H1 (cell line): ENCODE measurements at regions not wholly inside any gene's neighbourhood (a gene's known extent, or its start where the extent isn't known, plus 50 kb on each side); places are given as distances from the start of the nearest gene placed in this dataset.

Experiments
- CTCF ChIA-PET: fragments of 300-600 bp; sonication (Branson Sonifier 250); formaldehyde crosslinking; loops from one replicate; lab custom pipeline; 2021; ENCODE audit not compliant: partially characterized antibody; lab: Charles Lee
- POLR2A ChIA-PET: fragments of 300-600 bp; sonication (Branson Sonifier 250); formaldehyde crosslinking; loops from one replicate; lab custom pipeline; 2021; ENCODE audit warnings: inconsistent platforms; ENCODE audit not compliant: partially characterized antibody; lab: Charles Lee
- DNase-seq, 2 experiments: peaks; one replicate each; pipeline versions ENCODE4 v3.0.0 to v3.0.0-alpha.2; 2010 to 2022; ENCODE audit warnings: low spot score in 2 of 2, low read depth in 1 of 2, mixed read lengths in 1 of 2
- FAIRE-seq: peaks from 2 replicates; lab custom pipeline; 2011; peaks lifted over from hg19 to GRCh38; lab: Jason Lieb, UNC
- H2AFZ ChIP-seq: 2 replicates; pipeline ENCODE4 v1.8.1; 2012; ENCODE audit warnings: low read length, inconsistent platforms
- H2AK5ac ChIP-seq: 2 replicates; pipeline ENCODE4 v1.6.1; 2013; ENCODE audit warnings: low read depth, low read length
- H2BK120ac ChIP-seq: replicated peaks from 2 replicates; pipeline ENCODE3; 2013; ENCODE audit warnings: low read depth, low read length, inconsistent platforms
- H2BK12ac ChIP-seq: 2 replicates; pipeline ENCODE4 v1.6.1; 2013; ENCODE audit warnings: low read depth, low read length
- H2BK15ac ChIP-seq: 2 replicates; pipeline ENCODE4 v1.6.1; 2013; ENCODE audit warnings: low read length
- H2BK20ac ChIP-seq: 2 replicates; pipeline ENCODE4 v1.6.1; 2013; ENCODE audit warnings: low read length
- H2BK5ac ChIP-seq: 2 replicates; pipeline ENCODE4 v1.6.1; 2013; ENCODE audit warnings: low read depth, low read length
- H3K14ac ChIP-seq: 2 replicates; pipeline ENCODE4 v1.6.1; 2013; ENCODE audit warnings: inconsistent platforms; ENCODE audit not compliant: insufficient read length
- H3K18ac ChIP-seq: 2 replicates; pipeline ENCODE4 v1.6.1; 2013; ENCODE audit warnings: low read length; ENCODE audit errors: extremely low read depth
- H3K23ac ChIP-seq: 2 replicates; pipeline ENCODE4 v1.6.1; 2013; ENCODE audit warnings: inconsistent platforms; ENCODE audit not compliant: insufficient read length
- H3K23me2 ChIP-seq: 2 replicates; pipeline ENCODE4 v1.6.1; 2013; ENCODE audit warnings: low read depth, low read length
- H3K27ac ChIP-seq: 2 replicates; pipeline ENCODE4 v1.6.1; 2011; ENCODE audit warnings: low read depth, low read length, inconsistent platforms
- H3K27me3 ChIP-seq, 4 experiments: replicated peaks in 1 of 4; 1 replicate in 1 of 4; 2 replicates in 3 of 4; pipeline versions ENCODE4 v1.6.1 to v1.8.1; 2011 to 2013; ENCODE audit warnings: low read length in 3 of 4, mild to moderate bottlenecking in 3 of 4, inconsistent platforms in 2 of 4, mixed read lengths in 2 of 4, moderate library complexity in 1 of 4; ENCODE audit not compliant: control insufficient read depth in 3 of 4, insufficient read depth in 3 of 4; ENCODE audit errors: extremely low read depth in 1 of 4
- H3K36me3 ChIP-seq, 4 experiments: 2 replicates each; pipeline versions ENCODE4 v1.6.1 to v1.8.1; 2011 to 2013; ENCODE audit warnings: mild to moderate bottlenecking in 4 of 4, low read length in 3 of 4, moderate library complexity in 2 of 4, control low read depth in 1 of 4, inconsistent platforms in 1 of 4; ENCODE audit not compliant: insufficient read depth in 4 of 4, control insufficient read depth in 2 of 4
- H3K4ac ChIP-seq: replicated peaks from 2 replicates; pipeline ENCODE3; 2013; ENCODE audit warnings: low read length, low read depth, mixed read lengths, inconsistent platforms; ENCODE audit not compliant: insufficient read length
- H3K4me1 ChIP-seq, 4 experiments: replicated peaks in 1 of 4; 1 replicate in 1 of 4; 2 replicates in 3 of 4; pipeline versions ENCODE4 v1.6.1 to v1.8.1; 2011 to 2013; ENCODE audit warnings: low read length in 3 of 4, inconsistent platforms in 2 of 4, mixed read lengths in 1 of 4; ENCODE audit not compliant: insufficient read depth in 4 of 4, control insufficient read depth in 3 of 4
- H3K4me2 ChIP-seq, 2 experiments: 2 replicates each; pipeline versions ENCODE4 v1.6.1 to v1.8.1; 2011 to 2013; ENCODE audit warnings: low read depth in 2 of 2, low read length in 2 of 2, control low read depth in 1 of 2, inconsistent platforms in 1 of 2, mild to moderate bottlenecking in 1 of 2; ENCODE audit not compliant: insufficient read depth in 1 of 2
- H3K4me3 ChIP-seq, 4 experiments: fragments of 200-600, 300-600 bp in 1 of 4; sonication (generic), shearing (Covaris generic), sonication (Bioruptor Twin) in 1 of 4; 2 replicates each; pipeline versions ENCODE4 v1.5.1 to v1.8.1; 2011 to 2016; ENCODE audit warnings: low read length in 4 of 4, low read depth in 3 of 4, control low read depth in 2 of 4, inconsistent platforms in 2 of 4, mild to moderate bottlenecking in 2 of 4, mixed read lengths in 1 of 4, moderate library complexity in 1 of 4; ENCODE audit not compliant: insufficient read depth in 2 of 4; ENCODE audit errors: extremely low read depth in 1 of 4
- H3K56ac ChIP-seq: replicated peaks from 2 replicates; pipeline ENCODE3; 2013; ENCODE audit warnings: low read depth, mild to moderate bottlenecking, mixed read lengths, low read length, inconsistent platforms; ENCODE audit not compliant: insufficient read length
- H3K79me1 ChIP-seq: 2 replicates; pipeline ENCODE4 v1.6.1; 2013; ENCODE audit warnings: low read depth, low read length, control low read depth
- H3K79me2 ChIP-seq, 2 experiments: 2 replicates each; pipeline versions ENCODE4 v1.6.1 to v1.8.1; 2012 to 2013; ENCODE audit warnings: low read length in 2 of 2, mild to moderate bottlenecking in 2 of 2, inconsistent platforms in 1 of 2; ENCODE audit not compliant: insufficient read depth in 2 of 2, control insufficient read depth in 1 of 2
- H3K9ac ChIP-seq, 4 experiments: replicated peaks in 1 of 4; 1 replicate in 1 of 4; 2 replicates in 3 of 4; pipeline versions ENCODE4 v1.6.1 to v1.8.1; 2011 to 2013; ENCODE audit warnings: low read depth in 3 of 4, low read length in 3 of 4, control low read depth in 2 of 4, mild to moderate bottlenecking in 2 of 4, moderate library complexity in 2 of 4, inconsistent platforms in 1 of 4; ENCODE audit errors: extremely low read depth in 1 of 4
- H3K9me3 ChIP-seq, 2 experiments: 2 replicates each; pipeline versions ENCODE4 v1.6.1 to v1.8.1; 2012 to 2013; ENCODE audit warnings: mild to moderate bottlenecking in 2 of 2, moderate library complexity in 2 of 2, control low read depth in 1 of 2, inconsistent platforms in 1 of 2, low read depth in 1 of 2, low read length in 1 of 2, mixed read lengths in 1 of 2; ENCODE audit not compliant: insufficient read depth in 2 of 2
- H4K20me1 ChIP-seq, 2 experiments: replicated peaks in 1 of 2; 2 replicates each; pipeline versions ENCODE3 to v1.8.1; 2011 to 2013; ENCODE audit warnings: inconsistent platforms in 2 of 2, low read length in 2 of 2, mild to moderate bottlenecking in 1 of 2; ENCODE audit not compliant: insufficient read depth in 2 of 2, control insufficient read depth in 1 of 2
- H4K5ac ChIP-seq: 2 replicates; pipeline ENCODE4 v1.6.1; 2013; ENCODE audit warnings: low read length, low read depth, mixed read lengths, inconsistent platforms; ENCODE audit not compliant: insufficient read length
- H4K8ac ChIP-seq: 2 replicates; pipeline ENCODE4 v1.8.0; 2013; ENCODE audit warnings: mild to moderate bottlenecking, moderate library complexity, low read length, inconsistent platforms; ENCODE audit not compliant: insufficient read depth; ENCODE audit errors: extremely low read depth
- H4K91ac ChIP-seq: replicated peaks from 2 replicates; pipeline ENCODE3; 2013; ENCODE audit warnings: low read length, mixed read lengths, inconsistent platforms; ENCODE audit not compliant: insufficient read length
- BRCA1 ChIP-seq: IDR thresholded peaks from 2 replicates; pipeline ENCODE4 v1.6.1; 2012; ENCODE audit warnings: low read depth, low read length, improper control_type of control experiment
- CBX5 ChIP-seq: fragments of 300-800, 300-1000 bp; sonication (generic); IDR thresholded peaks from 2 replicates; pipeline ENCODE4 v1.7.1; 2016; ENCODE audit warnings: antibody characterized with exemption, low read length, low read depth
- CHD2 ChIP-seq: IDR thresholded peaks from 2 replicates; pipeline ENCODE4 v1.6.1; 2012; ENCODE audit warnings: low read length, improper control_type of control experiment
- GABPA ChIP-seq: IDR thresholded peaks from 2 replicates; pipeline ENCODE4 v1.6.1; 2011; ENCODE audit warnings: mild to moderate bottlenecking, low read length, moderate library complexity, borderline replicate concordance; ENCODE audit not compliant: insufficient read depth
- GTF2F1 ChIP-seq: IDR thresholded peaks from 2 replicates; pipeline ENCODE4 v1.6.1; 2012; ENCODE audit warnings: low read depth, low read length, improper control_type of control experiment, borderline replicate concordance
- HDAC2 ChIP-seq, 2 experiments: fragments of 300-600 bp in 1 of 2; sonication (generic) in 1 of 2; IDR thresholded peaks; 2 replicates each; pipeline ENCODE4 v1.6.1; 2011 to 2012; ENCODE audit warnings: low read depth in 2 of 2, low read length in 2 of 2, mild to moderate bottlenecking in 2 of 2, moderate library complexity in 2 of 2, borderline replicate concordance in 1 of 2, inconsistent platforms in 1 of 2
- KDM4A ChIP-seq: IDR thresholded peaks from one replicate; pipeline ENCODE4 v1.7.1; 2012; ENCODE audit warnings: low read depth, mild to moderate bottlenecking, moderate library complexity, low read length, inconsistent platforms; ENCODE audit not compliant: severe bottlenecking
- MAFK ChIP-seq: IDR thresholded peaks from 2 replicates; pipeline ENCODE4 v1.6.1; 2012; ENCODE audit warnings: low read depth, mild to moderate bottlenecking, improper control_type of control experiment, low read length
- POLR2A ChIP-seq, 2 experiments: IDR thresholded peaks; 1 replicate in 1 of 2; 2 replicates in 1 of 2; pipeline ENCODE4 v1.6.1; 2011; ENCODE audit warnings: low read depth in 2 of 2, low read length in 2 of 2, mild to moderate bottlenecking in 2 of 2; ENCODE audit errors: control extremely low read depth in 1 of 2
- POLR2AphosphoS5 ChIP-seq: IDR thresholded peaks from 2 replicates; pipeline ENCODE4 v1.6.1; 2011; ENCODE audit warnings: low read depth, low read length
- RFX5 ChIP-seq: IDR thresholded peaks from 2 replicates; pipeline ENCODE4 v1.6.1; 2011; ENCODE audit warnings: low read depth, low read length, improper control_type of control experiment, borderline replicate concordance
- RXRA ChIP-seq: IDR thresholded peaks from 2 replicates; pipeline ENCODE4 v1.6.1; 2011; ENCODE audit warnings: low read depth, mild to moderate bottlenecking, low read length, moderate library complexity; ENCODE audit not compliant: insufficient read depth
- SP2 ChIP-seq: IDR thresholded peaks from 2 replicates; pipeline ENCODE4 v1.6.1; 2012; ENCODE audit warnings: mild to moderate bottlenecking, low read length, inconsistent platforms
- SUZ12 ChIP-seq: fragments of 200-600 bp; sonication (generic); IDR thresholded peaks from 2 replicates; pipeline ENCODE4 v1.6.1; 2012; ENCODE audit warnings: mild to moderate bottlenecking, inconsistent platforms, low read length, moderate library complexity, mixed read lengths
- WGBS, 2 experiments: shearing (Covaris generic) in 1 of 2; methylation state at CpG; one replicate each; pipeline versions ENCODE4 v1.1.6 to v1.1.7; 2013 to 2015; ENCODE audit warnings: low lambda C conversion rate in 2 of 2, mixed read lengths in 2 of 2, inconsistent platforms in 1 of 2, low coverage in 1 of 2, missing lambda C conversion rate in 1 of 2; ENCODE audit not compliant: insufficient replicate concordance in 2 of 2, insufficient coverage in 1 of 2, insufficient read length in 1 of 2; ENCODE audit errors: extremely low coverage in 1 of 2, missing lambda C conversion rate in 1 of 2; 5-methylcytosine and 5-hydroxymethylcytosine counted together

GRCh38 chr14:83047059-83047830, 1513.6 kb upstream of the SEL1L start:
- Histone ChIP-seq H4K91ac (no peak overlapping the region), H3K23ac (no peak overlapping the region), H2BK15ac (no peak overlapping the region), H3K27ac (no peak overlapping the region), H4K20me1 (no peaks in the 10 kb centered on the region), H3K9me3 (no peaks in the 10 kb centered on the region), H2BK12ac (no peak overlapping the region), H3K9ac (no peak overlapping the region), H4K8ac (no peak overlapping the region), H3K4ac (no peak overlapping the region), H2BK20ac (no peak overlapping the region), H2BK5ac (no peak overlapping the region), H3K18ac (no peak overlapping the region), H2AK5ac (no peak overlapping the region), H3K4me3 (no peak overlapping the region), H3K27me3 (no peaks in the 10 kb centered on the region), H3K56ac (no peak overlapping the region), H3K4me1 (no peaks in the 10 kb centered on the region), H4K5ac (no peak overlapping the region), H3K14ac (no peak overlapping the region), H3K23me2 (peaks cover 2% of the 10 kb centered on the region; the same call in 1 of the 2 replicates), H3K79me1 (no peaks in the 10 kb centered on the region), H2AFZ (no peak overlapping the region), H3K36me3 (no peaks in the 10 kb centered on the region; a peak in 1 of 8 replicates), H2BK120ac (no peak overlapping the region), H3K4me2 (no peak overlapping the region), H3K79me2 (no peaks in the 10 kb centered on the region)
- FAIRE-seq (no peak), DNase-seq (no peak)
- ChIA-PET CTCF (interaction anchor here (0.9 to 1.2 kb wide), 4 partner anchors 10 to 25 kb away, joined by 3 to 4 read pairs (median 4); no protein-coding TSS in a partner anchor), POLR2A (no interaction called here)
- 98% methylated on average over 2 of the region's 2 CpGs; no CpG with 5 or more reads in 1 of the 2 experiments for WGBS, 2 experiments
- TF ChIP-seq GTF2F1 (no peak), POLR2A (IDR thresholded peaks at IDR 0.05; ENCODE audit: control extremely low read depth in 1 of 2, low read depth in 2 of 2, low read length in 2 of 2) (no peak), GABPA (no peak), KDM4A (no peak), BRCA1 (no peak), HDAC2 (IDR thresholded peaks at IDR 0.05; ENCODE audit: borderline replicate concordance in 1 of 2, low read depth in 2 of 2, low read length in 2 of 2) (no peak), POLR2AphosphoS5 (no peak), SP2 (no peak), RFX5 (no peak), MAFK (no peak), CBX5 (no peak), RXRA (no peak), CHD2 (no peak), SUZ12 (no peak)
